K562 (cell line): ENCODE measurements at regions not wholly inside any gene's neighbourhood (a gene's known extent, or its start where the extent isn't known, plus 50 kb on each side); places are given as distances from the start of the nearest gene placed in this dataset.

Experiments
- ATF3 ChIP-seq, 2 experiments: fragments of 450-650 bp in 1 of 2; sonication (generic) in 1 of 2; formaldehyde crosslinking in 1 of 2; IDR thresholded peaks in 1 of 2; conservative IDR thresholded peaks in 1 of 2; 2 replicates each; pipeline versions ENCODE4 v1.6.1 to v1.8.1; 2016 to 2023; ENCODE audit warnings: mild to moderate bottlenecking in 2 of 2, moderate library complexity in 2 of 2, inconsistent platforms in 1 of 2, missing genetic modification reagents in 1 of 2
- CC2D1A ChIP-seq: fragments of 450-650 bp; IDR thresholded peaks from 2 replicates; pipeline ENCODE4 v1.6.1; 2017; ENCODE audit warnings: mild to moderate bottlenecking
- CEBPB ChIP-seq: fragments of 450-650 bp; IDR thresholded peaks from 2 replicates; pipeline ENCODE4 v1.6.1; 2016; ENCODE audit warnings: missing genetic modification characterization, missing compliant biosample characterization
- FOS ChIP-seq: IDR thresholded peaks from 3 replicates; pipeline ENCODE4 v1.6.1; 2011; ENCODE audit not compliant: insufficient read length; ENCODE audit errors: extremely low read depth
- PCBP1 ChIP-seq: fragments of 200-400 bp; formaldehyde crosslinking; IDR thresholded peaks from 2 replicates; pipeline ENCODE4 v1.6.1; 2018; ENCODE audit warnings: mild to moderate bottlenecking, low read depth, low read length; ENCODE audit not compliant: poor library complexity, severe bottlenecking
- RAD21 ChIP-seq, 2 experiments: fragments of 250-450 bp in 1 of 2; fragments of 450-650 bp in 1 of 2; sonication (Bioruptor Pico) in 1 of 2; formaldehyde crosslinking in 1 of 2; IDR thresholded peaks in 1 of 2; conservative IDR thresholded peaks in 1 of 2; 2 replicates each; pipeline versions ENCODE4 v1.4.0 to v1.8.0; 2020 to 2022; ENCODE audit warnings: mild to moderate bottlenecking in 2 of 2, moderate library complexity in 1 of 2
- REST ChIP-seq, 2 experiments: fragments of 450-650 bp; formaldehyde crosslinking in 1 of 2; IDR thresholded peaks; 2 replicates each; pipeline versions ENCODE4 v1.4.0 to v1.6.1; 2014 to 2020; ENCODE audit warnings: mild to moderate bottlenecking in 2 of 2, borderline replicate concordance in 1 of 2, low read depth in 1 of 2
- YY1 ChIP-seq, 3 experiments: IDR thresholded peaks; 2 replicates each; pipeline ENCODE4 v1.6.1; 2011; ENCODE audit warnings: low read length in 2 of 3, mild to moderate bottlenecking in 2 of 3, moderate library complexity in 2 of 3, borderline replicate concordance in 1 of 3, control low read depth in 1 of 3, low read depth in 1 of 3; ENCODE audit not compliant: insufficient read depth in 3 of 3, insufficient replicate concordance in 2 of 3, control insufficient read depth in 1 of 3, insufficient read length in 1 of 3; ENCODE audit errors: extremely low read depth in 1 of 3
- ZFX ChIP-seq: sonication (generic); formaldehyde crosslinking; IDR thresholded peaks from 2 replicates; pipeline ENCODE4 v1.8.0; 2022; ENCODE audit warnings: mild to moderate bottlenecking, missing genetic modification reagents, moderate library complexity
- ZNF133 ChIP-seq: fragments of 250-450 bp; sonication (Bioruptor Pico); IDR thresholded peaks from 2 replicates; pipeline ENCODE4 v1.4.0; 2020; ENCODE audit warnings: mild to moderate bottlenecking
- ZNF444 ChIP-seq: fragments of 250-450 bp; sonication (Bioruptor Pico); IDR thresholded peaks from 2 replicates; pipeline ENCODE4 v1.4.0; 2020; ENCODE audit warnings: mild to moderate bottlenecking, moderate library complexity
- ZNF707 ChIP-seq: fragments of 250-450 bp; sonication (Bioruptor Pico); conservative IDR thresholded peaks from 2 replicates; pipeline ENCODE4 v1.8.0; 2022; ENCODE audit warnings: inconsistent platforms, mild to moderate bottlenecking, moderate library complexity
- TF ChIP-seq, protein P1 (sequence below), 2 experiments: fragments of 450-650 bp; IDR thresholded peaks; 2 replicates each; pipeline ENCODE4 v1.6.1; 2016; ENCODE audit warnings: mild to moderate bottlenecking in 2 of 2, borderline replicate concordance in 1 of 2, low read depth in 1 of 2, moderate library complexity in 1 of 2

DNA sequence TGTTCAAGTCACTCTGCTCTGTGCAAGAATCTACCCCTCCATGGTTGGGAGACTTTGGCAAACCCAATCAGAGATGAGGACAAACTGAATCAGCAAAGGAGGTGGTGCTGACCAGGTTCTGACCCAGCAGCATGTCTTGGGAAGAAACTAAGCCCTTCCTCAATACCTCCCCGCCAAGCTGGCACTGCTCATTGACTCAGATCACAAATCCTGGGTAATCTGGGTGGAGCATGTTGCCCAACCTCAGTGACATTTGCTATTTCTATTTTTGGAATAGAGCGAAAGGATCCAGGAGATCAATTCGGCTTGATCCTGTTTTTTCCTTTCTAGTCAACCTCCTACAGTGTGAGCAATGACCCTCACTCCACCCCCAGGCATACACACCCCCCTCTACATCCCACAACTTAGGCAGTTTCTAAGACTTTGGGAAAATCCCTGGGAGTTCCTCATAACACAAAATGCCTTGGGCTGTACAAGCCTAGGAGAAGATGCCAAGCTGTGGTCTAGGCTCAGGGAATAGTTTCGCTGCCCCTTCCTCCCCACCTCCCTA is 166.8 kb upstream of the KCNJ6 start:
- TF ChIP-seq CEBPB (tag) (no peak), YY1 (IDR thresholded peaks at IDR 0.05; ENCODE audit: borderline replicate concordance in 1 of 3, control insufficient read depth in 1 of 3, extremely low read depth in 1 of 3, insufficient read depth in 3 of 3, insufficient read length in 1 of 3, insufficient replicate concordance in 2 of 3, low read depth in 1 of 3, low read length in 2 of 3) (no peak), ATF3 (IDR thresholded peaks at IDR 0.05) (no peak), ATF3 (CRISPR knock-in tag; conservative IDR thresholded peaks at IDR 0.05) (no peak), ZFX (CRISPR knock-in tag) (no peak), ZNF444 (CRISPR knock-in tag) (no peak), RAD21 (CRISPR knock-in tag; conservative IDR thresholded peaks at IDR 0.05 in 1 of 2, IDR thresholded peaks at IDR 0.05 in 1 of 2) (no peak), FOS (no peak), REST (IDR thresholded peaks at IDR 0.05; ENCODE audit: borderline replicate concordance) (no peak), REST (CRISPR knock-in tag; IDR thresholded peaks at IDR 0.05; ENCODE audit: low read depth) (no peak), ZNF133 (no peak), PCBP1 (no peak), CC2D1A (no peak), ZNF707 (no peak)
- TF ChIP-seq, protein P1, sequence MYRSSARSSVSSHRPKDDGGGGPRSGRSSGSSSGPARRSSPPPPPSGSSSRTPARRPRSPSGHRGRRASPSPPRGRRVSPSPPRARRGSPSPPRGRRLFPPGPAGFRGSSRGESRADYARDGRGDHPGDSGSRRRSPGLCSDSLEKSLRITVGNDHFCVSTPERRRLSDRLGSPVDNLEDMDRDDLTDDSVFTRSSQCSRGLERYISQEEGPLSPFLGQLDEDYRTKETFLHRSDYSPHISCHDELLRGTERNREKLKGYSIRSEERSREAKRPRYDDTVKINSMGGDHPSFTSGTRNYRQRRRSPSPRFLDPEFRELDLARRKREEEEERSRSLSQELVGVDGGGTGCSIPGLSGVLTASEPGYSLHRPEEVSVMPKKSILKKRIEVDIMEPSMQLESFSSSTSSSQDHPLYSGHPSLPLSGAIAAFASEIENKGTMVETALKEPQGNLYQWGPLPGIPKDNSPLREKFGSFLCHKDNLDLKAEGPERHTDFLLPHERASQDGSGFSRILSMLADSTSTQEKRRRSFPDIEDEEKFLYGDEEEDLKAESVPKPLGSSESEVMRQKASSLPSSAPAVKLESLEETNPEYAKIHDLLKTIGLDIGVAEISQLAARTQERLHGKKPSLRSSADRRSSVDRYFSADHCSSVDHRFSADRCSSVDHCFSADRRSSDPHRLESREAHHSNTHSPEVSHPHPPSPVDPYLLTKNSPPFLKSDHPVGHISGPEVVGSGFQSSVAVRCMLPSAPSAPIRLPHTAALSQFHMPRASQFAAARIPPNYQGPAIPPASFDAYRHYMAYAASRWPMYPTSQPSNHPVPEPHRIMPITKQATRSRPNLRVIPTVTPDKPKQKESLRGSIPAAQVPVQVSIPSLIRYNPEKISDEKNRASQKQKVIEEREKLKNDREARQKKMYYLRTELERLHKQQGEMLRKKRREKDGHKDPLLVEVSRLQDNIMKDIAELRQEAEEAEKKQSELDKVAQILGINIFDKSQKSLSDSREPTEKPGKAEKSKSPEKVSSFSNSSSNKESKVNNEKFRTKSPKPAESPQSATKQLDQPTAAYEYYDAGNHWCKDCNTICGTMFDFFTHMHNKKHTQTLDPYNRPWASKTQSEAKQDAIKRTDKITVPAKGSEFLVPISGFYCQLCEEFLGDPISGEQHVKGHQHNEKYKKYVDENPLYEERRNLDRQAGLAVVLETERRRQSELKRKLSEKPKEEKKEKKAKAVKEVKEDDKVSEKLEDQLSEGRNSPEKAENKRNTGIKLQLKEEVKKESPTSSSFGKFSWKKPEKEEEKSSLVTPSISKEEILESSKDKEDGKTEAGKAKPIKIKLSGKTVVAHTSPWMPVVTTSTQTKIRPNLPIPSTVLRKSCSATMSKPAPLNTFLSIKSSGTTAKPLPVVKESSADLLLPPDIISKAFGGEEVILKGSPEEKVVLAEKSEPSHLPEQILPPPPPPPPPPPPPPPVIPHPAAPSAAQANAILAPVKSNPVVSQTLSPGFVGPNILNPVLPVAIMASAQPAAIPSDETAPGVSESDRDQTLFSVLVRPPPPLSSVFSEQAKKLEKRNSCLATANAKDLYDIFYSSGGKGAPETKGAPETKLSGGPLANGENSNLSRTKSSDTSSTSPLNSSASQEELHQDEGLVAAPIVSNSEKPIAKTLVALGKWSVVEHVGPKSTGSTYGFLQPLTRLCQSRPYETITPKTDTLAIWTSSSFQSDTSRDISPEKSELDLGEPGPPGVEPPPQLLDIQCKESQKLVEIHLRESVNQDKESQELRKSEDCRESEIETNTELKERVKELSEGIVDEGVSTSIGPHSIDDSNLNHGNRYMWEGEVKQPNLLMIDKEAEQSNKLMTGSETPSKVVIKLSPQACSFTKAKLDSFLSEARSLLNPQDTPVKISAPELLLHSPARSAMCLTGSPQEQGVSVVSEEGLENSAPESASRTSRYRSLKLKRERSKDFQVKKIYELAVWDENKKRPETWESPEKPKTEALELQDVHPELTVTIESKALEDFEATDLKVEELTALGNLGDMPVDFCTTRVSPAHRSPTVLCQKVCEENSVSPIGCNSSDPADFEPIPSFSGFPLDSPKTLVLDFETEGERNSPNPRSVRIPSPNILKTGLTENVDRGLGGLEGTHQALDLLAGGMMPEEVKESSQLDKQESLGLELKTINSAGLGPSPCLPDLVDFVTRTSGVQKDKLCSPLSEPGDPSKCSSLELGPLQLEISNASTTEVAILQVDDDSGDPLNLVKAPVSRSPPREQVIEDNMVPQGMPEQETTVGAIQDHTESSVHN (IDR thresholded peaks at IDR 0.05; ENCODE audit: borderline replicate concordance in 1 of 2, low read depth in 1 of 2), result no peak
